Activated effector memory CD4-positive, alpha-beta T cell treated with anti-CD3 and anti-CD28 coated beads, Interleukin-2, amount 50 U/mL, for 16 hours (primary cell): ENCODE measurements at regions not wholly inside any gene's neighbourhood (a gene's known extent, or its start where the extent isn't known, plus 50 kb on each side); places are given as distances from the start of the nearest gene placed in this dataset.

ENCODE experiments used
- DNase-seq: peaks from one replicate; pipeline ENCODE4 v3.0.0-alpha.2; 2020

GRCh38 chr1:4931486-4931885, 277.1 kb downstream of the AJAP1 start:
- DNase-seq: no peak

- no peak for DNase-seq
These were observed 273.8 kb downstream of the AJAP1 start for GRCh38 chr1:4928186-4928585.

- DNase-seq: no peak
These were observed 269.9 kb downstream of the AJAP1 start for GRCh38 chr1:4924356-4924755.

GRCh38 chr1:4916610-4917009, 262.2 kb downstream of the AJAP1 start:
- DNase-seq: no peak

GRCh38 chr1:4915154-4915553, 260.7 kb downstream of the AJAP1 start:
- no peak for DNase-seq

GRCh38 chr1:4908486-4908885, 254.1 kb downstream of the AJAP1 start:
- DNase-seq: no peak

GRCh38 chr1:4894566-4894965, 240.2 kb downstream of the AJAP1 start:
- no peak for DNase-seq

GRCh38 chr1:4880626-4881025, 226.2 kb downstream of the AJAP1 start:
- no peak for DNase-seq

GRCh38 chr1:4877426-4877825, 223.0 kb downstream of the AJAP1 start:
- DNase-seq: no peak

GRCh38 chr1:4871373-4871772, 217.0 kb downstream of the AJAP1 start:
- DNase-seq: no peak

- no peak for DNase-seq
These were observed 214.1 kb downstream of the AJAP1 start for GRCh38 chr1:4868521-4868920.

GRCh38 chr1:4856396-4856795, 202.0 kb downstream of the AJAP1 start:
- no peak for DNase-seq

- DNase-seq: no peak
These were observed 200.0 kb downstream of the AJAP1 start for GRCh38 chr1:4854367-4854766.

GRCh38 chr1:4853904-4854303, 199.5 kb downstream of the AJAP1 start:
- no peak for DNase-seq

GRCh38 chr1:4851385-4852065, 197.1 kb downstream of the AJAP1 start:
- DNase-seq: no peak

- no peak for DNase-seq
These were observed 194.0 kb downstream of the AJAP1 start for GRCh38 chr1:4848431-4848830.

GRCh38 chr1:4847711-4848110, 193.3 kb downstream of the AJAP1 start:
- DNase-seq: no peak
